Panc1 (cell line): ENCODE measurements at regions not wholly inside any gene's neighbourhood (a gene's known extent, or its start where the extent isn't known, plus 50 kb on each side); places are given as distances from the start of the nearest gene placed in this dataset.

ENCODE experiments used
- CTCF ChIP-seq: fragments of 450-650 bp; IDR thresholded peaks from 2 replicates; pipeline ENCODE4 v1.5.1; 2017; ENCODE audit warnings: mild to moderate bottlenecking
- POLR2AphosphoS5 ChIP-seq: IDR thresholded peaks from 2 replicates; pipeline ENCODE4 v1.6.1; 2012; ENCODE audit warnings: mild to moderate bottlenecking, low read depth, low read length, moderate library complexity
- REST ChIP-seq, 2 experiments: IDR thresholded peaks; 2 replicates each; pipeline ENCODE4 v1.6.1; 2011 to 2012; ENCODE audit warnings: low read depth in 2 of 2, control low read depth in 1 of 2, low read length in 1 of 2, mild to moderate bottlenecking in 1 of 2, moderate library complexity in 1 of 2; ENCODE audit not compliant: insufficient read depth in 1 of 2
- TCF7L2 ChIP-seq: IDR thresholded peaks from 2 replicates; pipeline ENCODE4 v1.6.1; 2011; ENCODE audit warnings: mild to moderate bottlenecking, low read depth, low read length, inconsistent platforms

- TF ChIP-seq POLR2AphosphoS5 (no peak), CTCF (no peak), TCF7L2 (no peak), REST (IDR thresholded peaks at IDR 0.05; ENCODE audit: insufficient read depth in 1 of 2, low read depth in 2 of 2, low read length in 1 of 2) (no peak)
These were observed 70.9 kb upstream of the ST8SIA2 start for GRCh38 chr15:92322566-92323355.
